ENCODE measurements at regions not wholly inside any gene's neighbourhood (a gene's known extent, or its start where the extent isn't known, plus 50 kb on each side); places are given as distances from the start of the nearest gene placed in this dataset.

- TF ChIP-seq CTCF (IDR thresholded peaks at IDR 0.05) (no peak), EZH2 (IDR thresholded peaks at IDR 0.05) (no peak), EZH2phosphoT487 (IDR thresholded peaks at IDR 0.05) (no peak)
Measured at GRCh38 chr1:38125837-38126520, 79.4 kb upstream of the POU3F1 start.
